Colonic mucosa (tissue), 4 donors: ENCODE measurements at regions not wholly inside any gene's neighbourhood (a gene's known extent, or its start where the extent isn't known, plus 50 kb on each side); places are given as distances from the start of the nearest gene placed in this dataset.
A peak's percentile ranks its signal among the peaks of the same experiment; 100 is the strongest.

Source experiments
- DNase-seq: peaks from one replicate; pipeline ENCODE4 v3.0.0-alpha.2; 2020
- H3K27ac ChIP-seq: fragments of 200-600 bp; one replicate; pipeline ENCODE4 v1.8.0; 2021
- H3K27me3 ChIP-seq: fragments of 200-600 bp; one replicate; pipeline ENCODE4 v1.8.0; 2021
- H3K36me3 ChIP-seq: fragments of 200-600 bp; one replicate; pipeline ENCODE4 v1.8.0; 2021
- H3K4me1 ChIP-seq: fragments of 200-600 bp; one replicate; pipeline ENCODE4 v1.8.0; 2021; ENCODE audit warnings: mild to moderate bottlenecking
- H3K4me3 ChIP-seq: fragments of 200-600 bp; one replicate; pipeline ENCODE4 v1.8.0; 2021
- H3K9ac ChIP-seq, 2 donors: one replicate each; pipeline ENCODE4 v1.7.0; 2013; ENCODE audit warnings: control low read depth in 2 of 2, low read depth in 2 of 2, low read length in 2 of 2
- H3K9me3 ChIP-seq: fragments of 200-600 bp; one replicate; pipeline ENCODE4 v1.8.0; 2021
- intact Hi-C: fragments of 100-400 bp; cut with DNase I; formaldehyde crosslinking; loops from one replicate; pipeline ENCODE4 v1.14.1; 2022
- TF ChIP-seq, protein P1 (sequence below): fragments of 200-600 bp; IDR thresholded peaks from one replicate; pipeline ENCODE4 v1.8.0; 2022; ENCODE audit warnings: antibody characterized with exemption, mild to moderate bottlenecking
- donor health status: healthy.
- donor health status: DM: no; HTN: no; CAD: no.
- donor health status: DM: no; HTN: no; CAD: no.

DNA sequence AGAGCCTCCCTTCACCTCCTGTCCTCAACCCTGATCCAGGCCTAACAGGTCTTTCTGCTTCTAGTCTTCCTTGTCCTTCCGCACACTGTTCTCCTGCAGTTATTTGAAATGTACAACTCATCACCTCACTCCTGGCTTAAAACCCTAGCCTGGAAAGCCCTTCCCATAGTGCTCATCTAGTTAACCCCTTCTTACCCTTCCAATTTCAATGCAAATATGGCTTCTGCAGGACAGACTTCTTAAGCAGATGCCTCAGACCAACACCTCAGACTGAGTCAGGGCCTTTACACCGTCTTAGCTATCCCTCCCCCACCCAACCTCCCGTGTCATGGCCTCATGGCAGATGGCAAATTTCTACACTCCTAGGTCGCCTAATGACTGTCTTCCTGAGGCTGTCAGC is 130.4 kb downstream of the BCOR start:
- Histone ChIP-seq H3K4me3 (no peak overlapping the region), H3K36me3 (no peaks in the 10 kb centered on the region), H3K27ac (no peak overlapping the region), H3K9ac (no peak overlapping the region), H3K9me3 (no peaks in the 10 kb centered on the region), H3K27me3 (no peaks in the 10 kb centered on the region), H3K4me1 (no peaks in the 10 kb centered on the region)
- TF ChIP-seq, protein P1, sequence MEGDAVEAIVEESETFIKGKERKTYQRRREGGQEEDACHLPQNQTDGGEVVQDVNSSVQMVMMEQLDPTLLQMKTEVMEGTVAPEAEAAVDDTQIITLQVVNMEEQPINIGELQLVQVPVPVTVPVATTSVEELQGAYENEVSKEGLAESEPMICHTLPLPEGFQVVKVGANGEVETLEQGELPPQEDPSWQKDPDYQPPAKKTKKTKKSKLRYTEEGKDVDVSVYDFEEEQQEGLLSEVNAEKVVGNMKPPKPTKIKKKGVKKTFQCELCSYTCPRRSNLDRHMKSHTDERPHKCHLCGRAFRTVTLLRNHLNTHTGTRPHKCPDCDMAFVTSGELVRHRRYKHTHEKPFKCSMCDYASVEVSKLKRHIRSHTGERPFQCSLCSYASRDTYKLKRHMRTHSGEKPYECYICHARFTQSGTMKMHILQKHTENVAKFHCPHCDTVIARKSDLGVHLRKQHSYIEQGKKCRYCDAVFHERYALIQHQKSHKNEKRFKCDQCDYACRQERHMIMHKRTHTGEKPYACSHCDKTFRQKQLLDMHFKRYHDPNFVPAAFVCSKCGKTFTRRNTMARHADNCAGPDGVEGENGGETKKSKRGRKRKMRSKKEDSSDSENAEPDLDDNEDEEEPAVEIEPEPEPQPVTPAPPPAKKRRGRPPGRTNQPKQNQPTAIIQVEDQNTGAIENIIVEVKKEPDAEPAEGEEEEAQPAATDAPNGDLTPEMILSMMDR, result no peak
- intact Hi-C loops, result no loop called here
- no peak for DNase-seq

DNA sequence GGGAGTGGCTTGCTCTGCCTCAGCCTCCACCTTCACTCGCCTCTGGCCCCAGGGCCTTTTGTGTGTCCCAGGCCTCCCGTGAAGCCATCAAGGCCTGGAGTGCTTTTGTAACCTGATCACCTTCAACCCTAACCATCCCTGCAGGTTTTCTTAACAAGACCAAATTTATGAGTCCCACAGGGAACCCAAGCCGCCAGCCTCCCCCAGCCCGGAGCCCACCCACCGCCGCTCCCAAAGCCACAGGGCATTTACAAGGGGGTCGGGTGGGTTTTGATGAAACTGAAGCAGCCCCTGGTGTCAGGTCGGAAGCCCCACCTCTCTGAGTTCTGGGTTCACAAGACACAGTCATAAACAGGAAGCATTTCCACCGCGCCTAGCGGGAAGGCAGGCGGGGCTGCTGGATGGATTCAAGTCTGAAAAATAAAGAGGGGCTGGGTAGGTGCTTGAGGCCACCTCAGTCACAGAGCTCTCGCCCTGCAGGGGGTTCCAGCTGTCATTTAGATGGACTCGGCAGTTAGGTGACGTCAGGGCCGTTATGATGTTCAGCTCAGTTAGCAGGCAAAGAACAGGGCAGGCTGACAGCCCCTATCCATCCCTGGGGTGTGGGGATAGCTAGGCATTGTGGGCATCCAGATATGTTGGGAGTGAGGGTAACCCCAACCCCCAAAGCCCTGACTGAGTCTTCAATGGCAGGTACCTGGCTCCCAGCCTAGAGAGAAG is 128.5 kb downstream of the BCOR start:
- H3K27ac ChIP-seq, result no peak overlapping the region
- H3K4me3 ChIP-seq, result no peak overlapping the region
- H3K36me3 ChIP-seq, result no peaks in the 10 kb centered on the region
- no peaks in the 10 kb centered on the region for H3K4me1 ChIP-seq
- H3K9me3 ChIP-seq, result no peaks in the 10 kb centered on the region
- peak; percentile 33 for DNase-seq
- intact Hi-C loops, result no loop called here
- no peaks in the 10 kb centered on the region for H3K27me3 ChIP-seq
- TF ChIP-seq, protein P1, result no peak
- no peak overlapping the region for H3K9ac ChIP-seq

DNA sequence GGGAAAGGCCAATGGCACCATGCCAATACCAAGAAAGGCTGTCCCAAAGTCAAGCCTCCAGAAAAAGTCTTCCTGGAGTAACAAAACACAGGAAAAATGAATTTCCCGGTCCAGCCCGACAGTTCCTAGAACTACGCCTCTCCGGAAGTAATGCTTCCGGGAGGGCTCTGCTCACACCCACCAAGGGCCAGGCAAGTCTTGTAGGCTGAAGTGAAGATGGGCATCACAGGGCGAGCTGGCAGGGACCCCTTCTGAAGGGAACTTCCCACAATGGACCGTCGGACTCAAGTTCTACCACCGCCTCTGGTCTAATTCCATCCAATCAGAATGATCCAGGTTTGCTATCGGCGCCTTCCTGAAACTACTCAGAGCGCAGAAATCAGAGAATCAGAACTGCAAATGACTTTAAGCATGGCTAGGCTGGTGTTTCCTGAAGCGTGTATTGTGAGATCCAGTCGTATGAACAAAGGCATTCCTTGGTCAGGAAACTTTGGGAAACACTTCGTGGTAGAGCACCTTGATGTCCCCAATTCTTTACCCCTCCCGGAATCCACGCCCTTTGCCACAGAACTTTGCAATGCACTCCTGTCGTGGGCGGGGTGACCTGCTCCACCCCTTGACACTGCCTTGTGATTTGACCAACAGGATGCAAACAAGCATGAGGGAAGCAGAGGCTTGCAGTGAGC is 127.8 kb downstream of the BCOR start:
- DNase-seq, result no peak
- TF ChIP-seq, protein P1, result no peak
- Histone ChIP-seq H3K9ac (no peak overlapping the region), H3K36me3 (no peaks in the 10 kb centered on the region), H3K4me1 (no peaks in the 10 kb centered on the region), H3K27me3 (no peaks in the 10 kb centered on the region), H3K27ac (no peak overlapping the region), H3K4me3 (no peak overlapping the region), H3K9me3 (no peaks in the 10 kb centered on the region)
- intact Hi-C loops, result no loop called here

DNA sequence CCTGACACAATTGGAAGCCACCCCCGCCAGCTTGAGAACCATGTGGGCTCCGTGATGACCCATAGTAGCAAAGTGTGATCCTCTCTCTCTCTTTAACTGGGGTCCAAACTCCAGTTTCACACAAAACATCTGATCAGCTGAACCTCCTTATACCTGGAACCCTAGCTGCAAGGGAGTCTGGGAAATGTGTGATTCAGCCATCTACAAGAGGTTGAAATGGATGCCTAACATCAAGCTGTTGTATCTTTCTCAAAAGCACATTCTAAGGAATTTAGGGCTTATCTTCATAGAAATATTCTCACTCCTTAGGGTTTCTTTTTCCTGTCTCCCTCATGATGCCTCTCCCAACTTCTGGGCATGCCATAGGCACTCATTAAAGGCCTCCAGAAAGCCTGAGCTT is 126.0 kb downstream of the BCOR start:
- no peak for DNase-seq
- no peak overlapping the region for H3K4me3 ChIP-seq
- H3K4me1 ChIP-seq, result no peaks in the 10 kb centered on the region
- TF ChIP-seq, protein P1, result no peak
- intact Hi-C loops, result no loop called here
- no peak overlapping the region for H3K27ac ChIP-seq
- H3K9ac ChIP-seq, result no peak overlapping the region
- no peaks in the 10 kb centered on the region for H3K9me3 ChIP-seq
- H3K27me3 ChIP-seq, result no peaks in the 10 kb centered on the region
- no peaks in the 10 kb centered on the region for H3K36me3 ChIP-seq

DNA sequence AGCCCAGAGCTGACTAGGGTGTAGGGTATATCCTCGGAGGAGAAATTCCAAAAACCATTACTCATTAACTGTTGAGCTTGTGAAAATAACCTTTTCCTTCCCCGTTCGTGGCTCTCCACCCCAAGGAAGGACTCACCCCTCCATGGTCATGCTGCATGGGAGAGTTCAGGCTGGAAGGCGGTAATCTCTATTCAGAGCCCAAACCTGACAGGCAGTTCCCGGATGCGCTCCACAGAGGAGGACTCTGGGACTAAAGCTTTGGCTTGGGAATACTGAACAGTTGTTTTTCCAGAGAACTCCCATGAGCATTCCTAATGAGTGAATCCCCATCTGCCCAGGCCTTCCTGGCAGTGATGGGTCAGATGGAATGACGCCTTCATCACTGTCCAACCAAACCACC is 125.4 kb downstream of the BCOR start:
- intact Hi-C loops, result no loop called here
- Histone ChIP-seq H3K9ac (no peak overlapping the region), H3K27ac (no peak overlapping the region), H3K27me3 (no peaks in the 10 kb centered on the region), H3K36me3 (no peaks in the 10 kb centered on the region), H3K4me1 (no peaks in the 10 kb centered on the region), H3K4me3 (no peak overlapping the region), H3K9me3 (no peaks in the 10 kb centered on the region)
- no peak for DNase-seq
- TF ChIP-seq, protein P1, result no peak
